Epithelial cell of proximal tubule (primary cell): ENCODE measurements at regions not wholly inside any gene's neighbourhood (a gene's known extent, or its start where the extent isn't known, plus 50 kb on each side); places are given as distances from the start of the nearest gene placed in this dataset.

Experiments
- DNase-seq: peaks from one replicate; pipeline ENCODE4 v3.0.0-alpha.2; 2011; ENCODE audit warnings: low read depth
- H3K4me3 ChIP-seq: 2 replicates; pipeline ENCODE4 v1.5.1; 2011; ENCODE audit warnings: low read depth, mild to moderate bottlenecking, low read length
- TF ChIP-seq, protein P1 (sequence below): conservative IDR thresholded peaks from 2 replicates; pipeline ENCODE4 v1.5.1; 2012; ENCODE audit warnings: low read depth, mild to moderate bottlenecking, low read length

DNA sequence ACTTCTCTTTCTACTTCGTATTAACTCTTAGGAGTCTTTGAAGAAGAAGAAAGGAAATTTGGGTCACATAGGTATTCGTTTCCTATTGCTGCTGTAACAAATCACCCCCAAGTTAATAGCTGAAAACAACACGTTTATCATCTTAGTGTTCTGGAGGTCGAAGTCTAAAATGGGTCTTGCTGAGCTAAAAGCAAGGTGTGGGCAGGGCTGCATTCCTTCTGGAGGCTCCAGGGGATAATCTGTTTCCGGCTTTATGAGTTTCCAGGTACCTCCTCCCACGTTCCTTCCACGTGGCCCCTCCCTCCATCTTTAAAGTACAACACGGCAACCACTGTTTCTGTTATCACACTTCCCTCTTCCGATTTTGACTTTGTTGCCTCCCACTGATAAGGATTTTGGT is 233.5 kb upstream of the RBBP8 start:
- TF ChIP-seq, protein P1, sequence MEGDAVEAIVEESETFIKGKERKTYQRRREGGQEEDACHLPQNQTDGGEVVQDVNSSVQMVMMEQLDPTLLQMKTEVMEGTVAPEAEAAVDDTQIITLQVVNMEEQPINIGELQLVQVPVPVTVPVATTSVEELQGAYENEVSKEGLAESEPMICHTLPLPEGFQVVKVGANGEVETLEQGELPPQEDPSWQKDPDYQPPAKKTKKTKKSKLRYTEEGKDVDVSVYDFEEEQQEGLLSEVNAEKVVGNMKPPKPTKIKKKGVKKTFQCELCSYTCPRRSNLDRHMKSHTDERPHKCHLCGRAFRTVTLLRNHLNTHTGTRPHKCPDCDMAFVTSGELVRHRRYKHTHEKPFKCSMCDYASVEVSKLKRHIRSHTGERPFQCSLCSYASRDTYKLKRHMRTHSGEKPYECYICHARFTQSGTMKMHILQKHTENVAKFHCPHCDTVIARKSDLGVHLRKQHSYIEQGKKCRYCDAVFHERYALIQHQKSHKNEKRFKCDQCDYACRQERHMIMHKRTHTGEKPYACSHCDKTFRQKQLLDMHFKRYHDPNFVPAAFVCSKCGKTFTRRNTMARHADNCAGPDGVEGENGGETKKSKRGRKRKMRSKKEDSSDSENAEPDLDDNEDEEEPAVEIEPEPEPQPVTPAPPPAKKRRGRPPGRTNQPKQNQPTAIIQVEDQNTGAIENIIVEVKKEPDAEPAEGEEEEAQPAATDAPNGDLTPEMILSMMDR: no peak
- no peak overlapping the region for H3K4me3 ChIP-seq
- DNase-seq: no peak

DNA sequence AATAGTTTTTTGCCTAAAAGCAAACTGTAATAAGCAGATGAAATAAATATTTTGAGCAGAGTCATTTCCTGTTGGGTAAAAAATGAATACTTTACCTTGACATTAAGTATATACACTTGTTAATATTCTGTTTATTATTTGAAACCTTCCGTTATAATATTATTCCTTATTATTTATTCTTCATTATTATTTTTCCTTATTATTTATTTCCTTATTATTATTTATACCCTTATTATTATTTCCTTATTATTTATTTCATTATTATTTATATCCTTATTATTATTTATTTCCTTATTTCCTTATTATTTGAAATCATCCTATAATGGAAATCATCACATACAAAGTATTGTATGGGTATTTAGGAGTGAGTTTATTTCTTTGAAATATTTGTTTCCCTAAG is 232.2 kb upstream of the RBBP8 start:
- H3K4me3 ChIP-seq: no peak overlapping the region
- TF ChIP-seq, protein P1: no peak
- no peak for DNase-seq

DNA sequence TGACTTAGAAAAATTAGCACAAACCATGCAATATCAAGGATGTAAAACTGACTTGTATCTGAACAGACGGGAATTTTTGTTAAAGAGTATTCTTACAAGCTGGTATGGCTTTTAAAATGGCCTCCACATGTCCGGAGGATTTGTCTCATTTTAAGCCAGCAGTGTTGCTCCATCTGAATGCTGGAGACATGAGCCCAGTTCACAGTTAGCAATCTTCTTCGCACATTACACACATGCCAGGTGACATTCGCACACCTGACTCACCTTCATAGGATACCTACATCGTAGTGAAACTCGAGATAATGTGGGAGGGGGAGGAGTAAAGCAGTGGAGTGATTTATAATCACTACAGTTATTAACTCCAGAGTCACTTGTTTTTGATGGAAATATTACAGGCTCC is 231.8 kb upstream of the RBBP8 start:
- TF ChIP-seq, protein P1: no peak
- no peak for DNase-seq
- H3K4me3 ChIP-seq: no peak overlapping the region

DNA sequence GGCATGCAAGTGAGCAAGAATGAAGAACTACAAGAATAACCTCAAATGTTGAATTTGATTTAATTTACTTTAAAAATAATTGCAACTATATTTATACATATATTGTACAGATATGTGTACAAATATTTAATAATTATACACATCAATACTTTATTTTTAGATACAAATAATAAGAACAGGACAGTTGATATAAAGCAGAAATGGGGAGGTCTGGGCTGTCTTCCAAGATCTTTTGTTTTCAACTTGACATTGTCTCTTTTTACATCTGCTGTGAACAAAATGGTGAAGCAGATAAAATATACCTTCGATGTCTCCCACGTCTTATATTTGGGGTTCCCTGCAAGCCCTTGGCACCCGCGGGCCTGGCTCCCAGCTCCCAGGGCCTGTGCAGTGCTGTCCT is 231.3 kb upstream of the RBBP8 start:
- H3K4me3 ChIP-seq: no peak overlapping the region
- TF ChIP-seq, protein P1: no peak
- DNase-seq: no peak

DNA sequence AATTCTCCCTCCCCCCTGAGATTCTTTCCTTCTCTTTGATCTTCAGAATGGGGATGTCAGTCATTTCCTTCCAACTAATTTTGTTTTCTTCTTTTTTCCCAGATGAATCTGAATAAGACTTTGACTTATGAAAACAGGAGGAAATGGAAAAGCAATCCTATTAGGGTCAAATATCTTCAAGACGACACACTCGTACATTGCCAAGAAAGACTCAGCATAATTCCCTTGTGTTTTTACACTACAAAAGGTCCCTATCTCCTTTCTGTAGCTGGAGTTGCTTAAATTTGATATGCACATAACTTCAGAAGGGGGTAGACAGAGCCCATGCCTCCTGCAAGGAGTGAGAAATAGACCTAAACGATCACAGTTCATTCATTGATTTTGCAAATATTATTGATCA is 230.3 kb upstream of the RBBP8 start:
- TF ChIP-seq, protein P1: no peak

DNA sequence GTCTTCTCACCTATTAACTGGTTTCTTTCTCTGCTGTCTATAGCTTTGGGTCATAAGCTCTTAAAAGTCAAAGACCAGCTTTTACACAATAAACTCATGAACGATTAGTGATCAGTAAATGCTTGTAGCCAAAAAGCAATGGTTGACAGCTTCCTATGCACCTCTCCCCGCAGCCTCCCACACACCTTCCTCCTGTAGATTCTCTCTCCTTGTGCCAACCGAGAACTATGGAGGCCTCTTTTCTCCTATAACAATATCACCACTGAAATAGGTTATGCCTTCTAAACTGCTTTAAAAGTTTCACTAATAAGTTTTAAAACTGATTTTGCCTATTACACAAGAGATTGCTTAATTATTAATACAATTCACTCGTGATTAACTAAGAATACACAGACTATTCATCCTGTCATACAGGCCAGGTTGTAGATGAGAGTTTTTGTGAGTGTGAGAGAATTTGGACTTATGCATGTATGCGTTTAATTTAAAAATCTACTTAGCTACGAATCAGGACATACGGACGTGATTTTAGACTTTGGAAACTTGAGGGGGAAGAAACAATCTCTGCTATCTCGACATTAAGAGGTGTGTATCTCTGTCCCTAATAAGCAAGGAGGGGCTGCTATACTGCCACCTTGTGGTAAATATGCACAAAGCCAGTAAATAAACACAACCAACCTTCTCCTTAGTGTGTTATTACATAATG is 229.1 kb upstream of the RBBP8 start:
- no peak overlapping the region for H3K4me3 ChIP-seq
- DNase-seq: no peak
- TF ChIP-seq, protein P1: peak; percentile 89

More for the DNA sequence above, 230.3 kb upstream of the RBBP8 start:
- H3K4me3 ChIP-seq: no peak overlapping the region
- DNase-seq: no peak

DNA sequence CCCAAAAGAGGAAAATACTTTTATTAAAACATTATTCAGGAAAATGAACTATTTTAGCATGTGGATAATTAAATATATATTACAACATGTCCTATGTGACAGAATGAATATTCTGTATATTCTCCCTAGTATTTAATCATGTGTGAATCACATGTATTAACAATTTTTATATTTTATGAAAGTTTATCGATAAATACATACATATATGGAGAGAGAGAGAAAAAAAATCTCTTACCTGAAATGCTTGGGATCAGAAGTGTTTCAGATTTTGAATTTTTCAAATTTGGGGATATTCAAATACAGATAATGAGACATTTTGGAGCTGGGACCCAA is 228.6 kb upstream of the RBBP8 start:
- no peak overlapping the region for H3K4me3 ChIP-seq
- no peak for DNase-seq
- TF ChIP-seq, protein P1: no peak
